HG03571 (cell line): ENCODE measurements at regions not wholly inside any gene's neighbourhood (a gene's known extent, or its start where the extent isn't known, plus 50 kb on each side); places are given as distances from the start of the nearest gene placed in this dataset.

Experiments used
- ATAC-seq: cut with Tn5 transposase; IDR thresholded peaks from one replicate; pipeline ENCODE4 v1.9.1; 2021; ENCODE audit not compliant: unreplicated experiment

DNA sequence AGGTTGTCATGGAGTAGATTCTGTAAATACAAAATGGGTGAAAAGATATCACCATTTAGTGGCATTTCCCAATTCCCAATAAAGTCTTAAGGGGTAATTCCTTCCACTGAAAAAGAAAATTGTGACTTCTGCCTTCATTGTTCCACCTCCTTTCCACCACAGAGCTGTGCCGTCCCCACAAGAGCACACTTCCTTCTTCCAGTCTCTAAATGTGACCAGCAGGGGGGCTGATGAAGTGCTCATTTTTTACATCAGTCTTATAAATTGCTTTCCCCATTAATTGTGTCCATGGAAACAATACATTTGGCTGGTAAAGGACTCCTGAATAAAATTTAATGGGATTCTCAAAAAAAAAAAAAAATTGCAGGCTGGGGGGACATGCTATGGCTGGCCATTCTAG is 260.8 kb upstream of the PSMD7 start:
- no peak for ATAC-seq

DNA sequence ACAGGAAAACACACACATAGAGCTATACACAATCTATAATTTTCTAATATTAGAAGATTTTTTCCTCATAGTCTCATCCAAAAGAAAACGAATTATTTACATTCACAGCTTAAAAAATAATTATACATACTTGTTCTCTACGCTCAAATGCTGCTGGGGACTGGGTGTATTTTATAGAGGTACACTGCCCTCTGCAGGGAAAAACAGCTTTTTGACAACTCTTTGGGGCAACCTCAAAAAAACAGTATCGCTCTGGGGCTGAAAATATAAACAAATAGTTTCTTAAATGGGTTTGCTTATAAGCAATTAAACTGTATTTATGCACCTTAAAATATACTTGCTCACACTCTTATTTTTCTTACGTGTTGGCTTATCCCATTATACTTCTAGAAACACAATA is 261.8 kb upstream of the PSMD7 start:
- ATAC-seq = no peak

DNA sequence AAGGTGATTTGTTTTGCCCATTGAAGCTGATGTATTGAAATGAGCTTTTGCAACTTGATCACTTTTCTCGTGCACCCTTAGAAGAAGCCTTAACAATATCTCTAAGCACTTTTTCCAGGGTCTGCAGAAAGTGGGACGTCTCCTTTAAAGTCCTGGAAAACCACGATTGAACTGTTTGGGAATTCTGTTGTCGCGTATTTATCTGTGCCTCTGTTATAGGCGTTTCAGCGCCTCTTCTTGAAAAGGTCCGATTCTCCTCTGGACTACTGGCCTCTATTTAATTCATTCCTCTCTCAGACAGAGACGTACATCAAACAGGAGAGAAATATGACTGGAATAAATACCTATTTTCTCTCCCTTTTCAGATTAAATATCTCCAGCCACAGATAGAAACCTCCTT is 262.4 kb upstream of the PSMD7 start:
- no peak for ATAC-seq

DNA sequence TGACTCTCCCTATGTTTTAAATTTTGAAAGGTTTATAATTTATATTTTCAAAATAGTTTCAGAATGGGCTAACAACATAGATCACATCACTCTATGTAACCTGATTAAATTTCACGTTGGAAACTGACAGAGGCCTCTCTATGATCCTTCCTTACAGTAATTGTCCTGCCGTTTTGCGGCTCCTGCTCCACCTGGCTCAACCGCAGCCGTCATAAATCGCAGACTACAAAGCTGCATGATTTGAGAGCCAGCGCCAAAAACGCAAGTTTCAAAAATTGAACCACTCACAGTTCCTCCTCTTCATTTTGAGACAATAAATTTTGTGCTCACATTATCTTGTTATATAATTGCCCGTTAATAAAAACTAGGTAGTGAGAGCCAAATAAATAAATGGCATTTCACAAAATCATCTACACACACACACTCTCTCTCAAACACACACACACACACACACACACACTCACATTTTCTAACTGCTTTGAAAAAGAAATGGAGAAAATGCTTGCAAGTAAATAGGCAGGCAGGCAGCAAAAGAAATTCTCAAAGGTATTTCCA is 263.1 kb upstream of the PSMD7 start:
- ATAC-seq = no peak

DNA sequence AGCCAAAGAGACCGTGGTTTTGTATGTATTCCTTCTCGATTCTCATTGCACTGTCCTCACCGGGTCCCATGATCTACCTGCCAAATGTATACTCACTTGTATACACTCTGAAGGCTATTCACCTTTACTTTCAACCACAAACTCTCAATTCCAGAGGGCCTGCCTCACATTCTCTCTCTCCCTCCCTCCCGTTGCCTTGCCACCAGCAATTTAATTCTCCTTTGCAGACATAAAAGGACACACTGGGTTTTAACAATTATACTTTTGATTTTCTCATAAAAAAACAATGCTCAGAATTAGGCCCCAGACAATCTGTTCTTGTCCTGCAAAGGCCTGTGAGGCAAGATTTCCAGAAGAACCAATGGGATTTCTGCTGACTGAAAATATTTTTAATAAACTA is 265.1 kb upstream of the PSMD7 start:
- no peak for ATAC-seq

DNA sequence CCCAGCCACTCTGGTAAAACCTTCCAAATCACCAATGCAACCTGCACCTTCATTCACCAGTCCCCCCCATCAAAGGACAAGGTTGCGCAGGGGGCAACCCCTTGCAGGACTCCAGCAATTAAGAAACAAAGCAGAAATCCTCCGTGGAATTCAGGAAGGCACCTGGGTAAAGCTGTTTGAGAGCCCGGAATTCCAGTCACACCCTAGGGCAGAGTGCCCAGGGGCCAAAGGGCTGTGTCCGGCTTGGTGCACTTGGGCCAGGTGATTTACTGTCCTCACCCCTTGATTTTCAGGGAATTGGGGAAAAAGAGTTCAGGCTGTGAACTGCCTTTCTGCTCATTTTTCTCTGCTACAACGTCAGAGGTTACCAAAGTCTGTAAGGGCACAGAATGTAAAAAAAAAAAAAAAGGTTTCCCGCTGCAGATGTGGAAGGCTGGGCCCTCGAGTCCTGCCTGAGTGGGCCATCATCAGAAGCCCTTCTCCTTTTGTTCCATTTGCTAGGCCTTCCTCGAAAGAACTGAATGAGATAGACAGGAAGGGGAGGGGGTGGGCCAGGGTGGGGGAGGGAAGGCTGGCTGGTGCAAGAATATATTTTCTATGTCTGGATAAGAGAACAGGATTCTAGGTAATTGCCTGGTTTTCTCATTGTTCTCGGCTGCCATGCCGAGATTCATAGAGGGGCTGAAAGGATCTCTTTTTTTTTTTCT is 266.5 kb upstream of the PSMD7 start:
- ATAC-seq = no peak

DNA sequence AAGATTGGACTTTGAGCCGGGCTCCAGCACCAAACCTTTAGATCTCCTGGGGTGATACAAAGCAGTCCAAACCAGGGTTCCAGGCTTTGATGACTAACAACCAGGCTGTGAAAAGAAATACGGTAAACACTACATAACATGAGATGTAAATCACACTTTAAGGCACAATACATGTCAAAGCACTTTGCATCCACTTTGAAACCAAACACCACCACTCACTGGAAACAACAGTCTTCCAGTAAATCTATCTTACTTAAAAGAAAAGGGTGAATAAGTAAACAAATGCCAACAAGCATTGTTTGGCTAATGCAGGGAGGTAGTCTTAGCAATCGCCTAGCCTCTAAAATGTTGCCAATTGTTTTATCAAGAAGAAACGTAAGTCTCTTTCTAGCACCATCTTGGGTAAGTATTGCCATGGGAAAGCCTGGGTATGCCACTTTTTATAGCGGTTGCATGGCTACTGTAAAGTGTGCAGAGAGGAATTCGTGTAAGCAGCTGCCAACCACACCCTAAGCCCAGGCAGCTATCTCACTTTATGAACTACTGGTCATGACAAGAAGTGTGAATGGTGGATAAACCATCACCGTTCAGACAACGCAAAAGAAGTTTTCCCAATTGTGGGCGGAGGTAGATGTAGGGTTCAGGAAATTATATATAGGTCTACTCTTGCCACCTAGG is 267.4 kb upstream of the PSMD7 start:
- no peak for ATAC-seq

DNA sequence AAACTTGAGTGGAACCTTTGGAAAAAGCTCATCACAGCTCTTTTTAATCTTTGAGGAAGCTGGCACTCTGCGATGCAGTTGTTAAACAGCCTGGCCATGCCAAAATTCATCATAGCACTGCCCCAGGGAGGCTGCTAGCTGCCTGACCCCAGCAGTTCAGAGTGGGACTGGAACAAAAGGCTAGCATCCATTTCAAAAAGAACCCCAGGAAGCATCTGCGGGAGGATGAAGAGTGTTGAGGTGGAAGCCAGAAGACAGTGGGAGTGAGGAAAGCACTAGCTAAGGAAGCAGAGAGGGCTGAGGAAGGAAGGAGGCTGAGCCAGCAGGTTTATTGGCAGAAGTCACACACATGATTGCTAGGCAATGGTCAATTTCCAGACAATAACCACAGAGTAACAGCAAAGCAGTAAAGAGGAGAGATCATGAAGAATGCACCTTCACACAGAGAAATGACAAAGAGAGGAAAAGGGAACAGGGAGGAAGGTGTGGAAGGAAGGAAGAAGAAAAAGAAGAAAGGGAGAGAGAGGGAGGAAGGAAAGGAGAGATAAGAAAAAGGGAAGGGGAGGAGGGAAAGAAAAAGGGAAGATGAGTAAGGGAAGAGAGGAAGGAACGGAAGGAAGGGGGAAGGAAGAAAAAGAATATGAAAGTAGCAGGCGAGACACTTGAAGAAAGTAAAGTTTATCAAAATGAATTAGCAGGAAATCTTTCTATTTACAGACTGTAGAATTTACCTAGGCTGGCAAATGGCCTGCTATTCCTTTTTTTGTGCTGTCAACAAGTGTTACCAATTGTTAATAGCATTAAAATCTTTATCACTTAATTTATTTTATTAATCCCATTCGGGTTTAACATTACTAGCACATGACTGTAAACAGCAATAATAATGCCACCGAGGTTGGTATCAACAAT is 270.0 kb upstream of the PSMD7 start:
- no peak for ATAC-seq

DNA sequence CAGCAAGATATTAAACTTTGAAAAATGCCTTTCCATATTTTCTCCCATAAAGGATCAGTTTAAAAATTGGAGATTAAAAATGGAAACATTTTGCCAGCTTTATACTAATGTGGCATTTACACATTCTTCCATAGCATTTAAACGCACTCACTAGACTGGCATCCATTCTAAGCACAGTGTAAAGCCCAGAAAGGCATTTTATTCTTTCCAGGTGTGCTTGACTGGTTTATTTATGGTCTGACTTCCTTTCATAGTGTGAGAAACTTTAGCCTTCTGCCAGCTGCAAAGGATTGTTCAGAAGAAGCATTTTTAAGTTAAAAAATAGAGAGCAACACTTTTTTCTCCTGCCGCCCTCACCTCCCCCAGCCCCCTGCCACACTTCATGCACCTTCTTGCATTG is 271.7 kb upstream of the PSMD7 start:
- ATAC-seq = no peak

DNA sequence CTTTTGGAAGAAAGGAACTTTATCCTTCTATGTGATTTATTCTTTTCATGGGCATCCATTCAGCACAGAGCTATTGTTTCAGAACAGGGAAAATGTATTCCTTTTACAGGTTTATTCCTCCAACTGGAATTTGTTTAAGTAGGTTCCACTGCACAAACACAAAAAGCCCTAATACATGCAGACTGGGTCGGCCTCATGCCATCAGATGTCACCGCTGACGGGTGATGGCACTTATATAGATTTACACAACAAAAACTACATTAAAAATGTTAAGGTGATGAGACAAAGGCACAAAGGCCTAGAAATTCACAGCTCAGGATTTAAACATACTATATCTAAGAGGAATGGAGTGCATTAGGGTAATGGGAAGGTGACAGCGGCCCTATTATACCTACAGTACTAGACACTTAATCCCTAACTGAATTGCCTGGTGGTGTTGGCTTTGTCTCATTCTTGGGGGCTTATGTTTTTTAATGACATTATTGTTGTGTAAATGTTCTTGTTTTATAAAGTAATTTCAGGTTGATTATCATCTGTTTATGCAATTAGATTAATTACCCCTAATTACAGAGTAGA is 276.4 kb upstream of the PSMD7 start:
- no peak for ATAC-seq

DNA sequence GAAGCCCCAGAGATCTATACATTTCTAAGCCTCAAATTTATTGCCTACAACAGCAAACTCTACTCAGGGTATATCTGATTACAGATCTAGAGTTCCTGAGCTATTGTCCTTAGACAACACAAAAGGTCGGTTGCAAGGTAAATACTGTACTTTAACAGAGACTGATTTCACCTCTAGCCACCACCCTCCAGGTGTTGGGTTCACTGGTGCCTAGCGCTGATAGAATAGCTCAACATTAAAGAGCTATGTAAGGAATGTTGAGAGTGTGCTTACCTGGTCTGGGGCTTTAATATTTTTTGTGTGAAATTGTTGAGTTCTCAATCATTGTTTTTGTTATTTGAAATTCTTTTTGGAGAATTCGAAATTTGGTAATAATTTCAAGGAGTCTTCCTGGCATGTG is 277.0 kb upstream of the PSMD7 start:
- ATAC-seq = no peak

DNA sequence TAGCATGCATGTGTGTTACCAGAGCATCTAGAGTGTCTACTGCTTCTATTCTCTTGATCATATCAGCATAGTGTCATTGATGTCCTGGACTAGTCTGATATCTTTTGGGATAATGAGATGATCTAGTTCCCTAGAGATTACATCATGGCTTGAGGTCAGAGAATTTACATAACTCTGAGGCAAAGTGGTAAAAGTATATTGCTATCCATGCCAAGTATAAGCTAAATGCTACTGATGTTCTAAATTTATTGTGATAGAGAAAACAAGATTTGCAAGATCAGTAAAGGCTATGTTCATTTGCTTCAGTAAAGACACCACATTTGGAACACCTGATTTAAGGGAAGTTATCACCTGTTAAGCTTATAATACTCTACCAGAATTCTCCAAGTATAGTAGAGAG is 280.7 kb upstream of the PSMD7 start:
- ATAC-seq = no peak

DNA sequence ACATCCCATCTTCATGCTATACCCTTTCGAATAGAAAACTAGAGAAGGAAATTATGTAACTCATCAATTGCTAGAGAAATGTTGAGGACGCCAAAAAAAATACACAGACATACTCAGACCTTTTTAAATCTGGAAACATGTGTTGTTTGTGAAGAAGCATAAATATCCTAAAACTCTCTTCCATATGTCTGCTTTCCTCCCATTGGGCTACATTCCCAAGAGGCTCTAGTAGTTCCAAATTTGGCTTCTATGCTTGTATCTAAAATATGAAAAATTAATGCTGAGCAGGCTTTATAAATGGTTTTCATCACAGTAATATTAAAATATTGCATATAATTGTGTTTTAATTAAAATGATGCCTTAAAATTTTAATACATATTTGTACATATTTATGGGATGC is 297.9 kb upstream of the PSMD7 start:
- no peak for ATAC-seq

DNA sequence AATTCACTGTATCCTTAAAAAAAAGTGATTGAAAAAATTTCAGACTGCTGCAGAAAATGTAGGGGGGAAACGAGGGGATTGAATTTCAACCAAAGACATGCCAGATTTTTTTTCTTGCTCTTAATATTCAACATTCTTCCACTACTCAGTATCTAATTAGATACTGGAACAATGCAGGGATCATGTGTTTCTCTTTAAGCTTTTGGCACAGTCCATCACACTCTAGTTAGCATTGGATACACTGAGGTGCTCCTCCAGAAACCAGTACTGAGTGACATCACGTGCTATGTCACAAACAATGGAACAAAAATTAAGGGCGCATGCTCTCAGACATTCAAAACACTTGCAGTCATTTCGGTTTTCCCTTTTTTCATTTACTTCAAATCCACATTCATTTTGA is 298.6 kb upstream of the PSMD7 start:
- ATAC-seq = no peak

DNA sequence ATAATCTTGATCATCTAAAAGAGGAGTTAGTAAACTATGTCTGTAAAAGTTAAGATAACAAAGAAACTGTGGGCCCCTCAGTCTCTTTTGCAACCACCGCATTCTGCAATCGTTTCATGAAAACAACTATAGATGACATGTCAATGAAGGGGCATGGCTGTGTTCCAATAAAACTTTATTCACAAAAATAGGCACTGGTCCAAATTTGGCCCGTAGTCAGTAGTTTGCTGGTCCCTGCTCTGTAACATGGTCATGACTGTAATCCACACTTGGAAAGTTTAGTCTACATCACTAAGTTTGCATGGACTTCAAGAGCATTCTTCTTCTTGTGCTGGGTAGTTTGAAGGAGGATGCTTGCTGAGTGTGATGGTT is 299.3 kb upstream of the PSMD7 start:
- ATAC-seq = no peak

DNA sequence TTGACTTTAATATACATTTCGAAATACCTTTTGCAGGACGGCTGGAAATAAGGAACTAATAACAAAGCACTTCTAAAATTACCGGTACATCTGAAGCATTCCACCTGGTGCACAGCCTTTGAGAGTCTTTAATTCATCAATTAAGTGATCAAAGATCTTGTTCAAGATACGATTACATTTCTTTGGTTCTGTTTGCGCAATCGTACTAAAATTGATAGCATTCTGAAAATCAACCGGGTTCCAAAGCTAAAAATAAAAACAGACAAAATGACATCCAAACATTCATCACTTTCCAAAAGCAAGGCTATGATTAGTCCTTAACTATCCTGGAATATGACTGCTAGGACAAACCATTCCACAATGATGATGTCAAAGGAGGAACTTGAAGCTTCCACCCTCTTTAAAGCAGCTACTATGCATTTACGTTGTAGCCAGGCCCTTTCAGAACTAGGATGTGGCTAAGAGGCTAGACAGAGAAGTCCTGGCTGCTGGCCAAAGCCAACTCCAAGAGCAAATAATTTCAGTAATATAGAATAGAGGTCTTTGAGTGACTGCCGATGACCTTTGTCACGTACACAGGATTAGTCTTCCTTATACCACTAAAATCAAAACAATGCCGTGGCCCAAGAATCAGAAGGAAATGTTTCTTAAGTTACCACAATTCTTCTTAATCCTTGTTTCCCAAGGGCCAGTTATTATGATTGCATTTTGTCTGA is 299.8 kb upstream of the PSMD7 start:
- no peak for ATAC-seq

DNA sequence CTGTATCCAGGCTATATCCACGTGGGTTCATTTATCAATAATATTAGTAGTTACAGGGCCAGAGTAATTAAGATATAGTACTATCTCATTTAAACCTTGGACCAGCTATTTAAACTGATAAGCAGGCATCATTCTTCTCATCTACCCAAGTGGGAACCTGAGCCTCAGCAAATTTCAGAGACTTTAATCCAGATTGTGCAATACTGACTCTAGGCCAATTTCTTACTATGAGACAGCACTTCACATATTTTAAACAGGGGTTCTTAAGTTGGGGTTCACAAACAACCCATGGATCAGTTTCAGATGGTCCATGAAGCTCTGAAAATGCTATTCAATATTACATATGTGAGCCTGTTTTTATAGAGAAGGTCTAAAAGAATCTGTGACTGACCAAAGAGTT is 302.7 kb upstream of the PSMD7 start:
- no peak for ATAC-seq

DNA sequence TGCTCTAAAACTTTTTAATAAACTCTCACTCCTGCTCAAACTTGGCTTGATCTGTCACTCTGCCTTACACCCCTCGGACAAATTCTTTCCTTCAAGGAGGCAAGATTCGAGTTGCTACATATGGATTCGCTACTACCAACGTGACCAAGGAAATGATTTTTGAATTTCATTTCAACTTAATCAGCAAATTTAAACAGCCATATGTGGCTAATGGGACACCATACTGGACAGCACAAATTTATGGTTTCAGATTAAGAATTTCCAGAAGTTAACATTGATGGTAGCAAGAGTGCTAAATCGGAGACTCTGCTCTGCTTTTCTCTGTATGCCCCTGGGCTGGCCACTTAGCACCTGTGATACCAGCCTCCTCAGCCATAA is 318.2 kb upstream of the PSMD7 start:
- no peak for ATAC-seq

DNA sequence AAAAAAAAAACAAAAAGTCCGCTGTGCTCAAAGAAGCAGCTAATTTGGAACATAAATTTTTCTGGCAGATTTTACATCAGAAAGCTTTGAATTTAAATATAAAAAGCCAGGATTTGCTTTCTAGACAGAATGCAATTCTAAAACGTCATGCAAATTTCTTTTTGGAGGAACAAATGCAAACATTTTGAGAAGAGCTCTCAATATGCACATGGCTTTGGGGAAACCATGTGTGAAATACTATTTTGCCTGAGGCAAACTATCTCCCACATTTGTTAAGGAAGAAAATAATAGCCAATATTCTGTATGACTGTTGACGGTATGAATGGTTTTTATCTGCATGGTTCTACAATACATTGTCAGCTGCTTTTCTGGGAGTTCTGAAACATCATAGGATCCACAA is 320.0 kb upstream of the PSMD7 start:
- ATAC-seq = no peak

DNA sequence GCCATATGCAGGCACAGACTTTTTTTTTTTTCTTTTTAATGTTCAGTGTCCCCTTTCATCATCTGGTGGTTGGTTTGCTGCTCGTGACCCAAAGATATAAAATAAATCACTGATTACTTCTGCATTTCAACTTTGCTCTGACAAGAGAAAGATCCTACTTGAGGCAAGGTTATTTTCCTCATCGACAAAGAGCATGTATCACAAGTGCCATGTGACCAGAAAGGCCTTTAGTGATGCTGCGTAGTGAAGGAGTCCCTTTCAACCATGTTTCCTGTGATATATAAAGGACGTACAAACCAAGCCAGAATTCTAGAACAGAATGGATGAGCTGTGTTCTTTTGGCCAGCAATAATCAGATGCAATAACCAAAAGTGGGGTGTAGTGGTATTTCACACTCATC is 323.4 kb upstream of the PSMD7 start:
- ATAC-seq = no peak

DNA sequence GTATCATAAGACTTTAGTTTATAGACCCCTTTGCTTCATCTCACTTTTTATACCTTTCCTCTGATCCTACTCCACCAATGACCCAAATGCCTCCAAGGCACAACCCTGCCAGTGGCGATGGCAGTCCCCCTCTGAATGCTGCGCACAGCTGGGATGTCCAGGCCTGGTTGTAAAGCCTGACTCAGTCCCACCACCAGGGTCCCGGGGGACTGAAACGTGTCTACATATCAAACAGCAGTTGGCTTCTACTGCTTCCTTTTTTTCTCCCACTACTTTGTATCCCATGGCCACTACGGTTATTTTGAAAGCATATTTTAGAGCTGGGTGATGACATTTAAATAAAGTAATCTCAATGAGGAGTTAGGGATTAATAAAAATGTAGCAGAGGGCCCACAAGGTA is 329.8 kb upstream of the PSMD7 start:
- ATAC-seq = no peak
